Stimulated activated naive CD8-positive, alpha-beta T cell treated with anti-CD3 and anti-CD28 coated beads, Interleukin-15, Interleukin-2, amounts not matched to agents 100 U/mL and 50 U/mL, for 24 hours (primary cell): ENCODE measurements at regions not wholly inside any gene's neighbourhood (a gene's known extent, or its start where the extent isn't known, plus 50 kb on each side); places are given as distances from the start of the nearest gene placed in this dataset.
"Not testable (repeated sequence)": the region's sequence is repeated elsewhere in the genome, so short reads cannot be mapped to it uniquely, and the experiment has no call there.

Experiments used
- ATAC-seq: fragments of 150-1000 bp; cut with Tn5 transposase; one replicate; pipeline ENCODE4 v1.10.0; 2021
- DNase-seq: peaks from one replicate; pipeline ENCODE4 v3.0.0; 2021

DNA sequence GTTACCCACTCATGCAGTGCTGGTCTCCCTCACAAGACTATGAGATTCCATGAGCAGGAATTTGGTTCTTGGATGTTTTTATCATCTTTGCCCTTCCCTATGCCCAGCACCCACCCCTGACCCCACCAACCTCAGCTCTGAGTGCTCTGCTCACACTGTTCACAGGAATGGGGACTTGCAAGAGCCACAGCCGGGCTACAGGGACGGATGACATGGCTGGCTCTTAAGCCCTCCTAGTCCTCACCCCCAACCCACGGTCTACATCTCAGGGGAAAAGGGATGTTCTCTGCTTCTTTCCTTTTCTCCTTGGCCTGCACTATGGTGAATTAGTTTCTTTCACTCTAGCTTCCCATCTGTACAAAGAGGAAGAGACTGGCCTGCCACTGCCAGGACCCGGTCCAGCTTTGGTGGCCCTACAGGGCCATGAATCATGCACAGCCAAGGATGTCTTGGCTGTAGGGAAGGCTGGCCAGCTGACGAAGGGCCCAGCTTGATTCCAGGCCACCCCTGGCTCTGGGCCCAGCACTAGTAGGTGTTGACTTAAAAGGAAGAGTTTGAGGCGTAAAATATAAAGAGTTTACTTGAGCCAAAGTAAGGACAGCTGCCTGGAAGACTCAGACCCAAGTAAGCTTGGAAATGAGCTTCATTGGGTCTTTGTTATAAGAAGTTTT, 79.7 kb upstream of the MTLN start:
- ATAC-seq, DNase-seq: not testable (repeated sequence)

DNA sequence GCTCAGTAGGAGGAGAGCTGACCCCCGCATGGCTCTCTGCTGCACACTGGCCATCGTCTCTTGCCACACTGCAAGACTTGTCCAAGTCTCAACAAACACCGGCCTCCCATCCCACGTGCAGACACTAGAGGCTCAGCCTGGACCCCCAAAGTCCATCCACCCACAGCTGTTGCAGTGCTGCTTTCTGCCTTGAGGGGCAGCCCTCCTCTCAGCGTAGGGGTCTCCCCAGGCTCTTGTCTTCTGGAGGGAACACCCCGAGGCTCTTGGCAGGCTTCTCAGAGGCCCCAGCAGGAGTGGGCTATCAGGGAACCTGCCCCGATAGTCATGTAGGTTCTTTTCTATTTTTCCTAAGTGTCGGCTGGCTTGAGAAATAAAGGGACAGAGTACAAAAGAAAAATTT, 75.5 kb upstream of the MTLN start:
- ATAC-seq, DNase-seq: not testable (repeated sequence)

DNA sequence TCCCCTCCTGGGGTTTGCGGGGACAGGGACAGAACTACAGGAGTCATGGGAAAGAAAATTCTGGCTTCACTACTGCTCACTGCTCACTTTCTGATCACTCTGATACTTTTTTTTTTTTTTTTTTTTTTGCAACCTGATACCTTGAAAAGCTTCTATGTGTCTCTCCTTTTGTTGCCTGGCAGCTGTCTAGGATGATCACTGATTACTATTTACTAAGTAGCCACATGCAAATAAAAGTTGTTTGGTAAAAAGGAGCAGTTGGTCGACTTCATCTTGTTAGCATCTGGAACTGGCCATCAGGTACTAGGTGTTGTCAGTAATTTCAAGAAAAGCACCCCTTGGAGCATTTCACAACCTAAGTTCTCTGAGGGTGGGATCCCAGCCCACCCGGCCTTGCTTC, 74.9 kb upstream of the MTLN start:
- not testable (repeated sequence) for ATAC-seq, DNase-seq

DNA sequence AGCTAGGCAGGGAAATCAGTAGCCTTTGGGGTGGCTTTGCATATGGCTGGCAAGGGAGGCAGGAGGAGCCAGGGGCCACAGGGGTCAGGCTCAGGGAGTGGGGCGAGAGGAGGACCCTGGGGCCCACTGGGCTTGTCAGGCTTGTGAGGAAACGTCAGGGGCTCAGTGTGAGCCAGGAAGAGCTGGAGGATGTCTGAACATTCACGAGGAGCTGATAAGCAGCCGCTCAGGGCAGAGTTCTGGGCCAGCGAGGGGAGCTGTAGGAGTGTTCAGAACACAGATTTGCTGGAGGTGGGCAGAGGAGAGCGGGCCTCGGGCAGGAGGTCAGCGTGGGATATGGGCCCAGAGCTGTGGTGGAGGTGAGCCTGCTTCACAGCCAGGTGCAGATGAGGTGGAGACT, 72.7 kb upstream of the MTLN start:
- not testable (repeated sequence) for ATAC-seq

DNA sequence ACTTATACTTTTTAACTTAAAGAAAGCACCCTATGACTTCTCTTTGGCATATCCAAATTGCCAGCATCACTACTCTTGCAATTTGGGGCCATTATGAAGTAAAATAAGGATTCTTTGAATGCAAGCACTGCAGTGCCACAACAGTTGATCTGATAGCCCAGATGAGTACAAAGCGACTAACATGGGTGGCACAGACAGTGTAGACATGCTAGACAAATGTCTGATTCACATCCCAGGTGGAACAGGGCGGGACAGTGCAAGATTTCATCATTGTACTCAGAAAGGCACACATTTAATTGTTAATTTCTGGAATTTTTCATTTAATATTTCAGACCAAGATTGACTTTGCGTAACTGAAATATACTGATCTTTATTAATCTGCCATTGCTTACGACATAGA, 68.5 kb upstream of the MTLN start:
- ATAC-seq, DNase-seq: not testable (repeated sequence)

More for the DNA sequence above, 72.7 kb upstream of the MTLN start:
- not testable (repeated sequence) for DNase-seq

DNA sequence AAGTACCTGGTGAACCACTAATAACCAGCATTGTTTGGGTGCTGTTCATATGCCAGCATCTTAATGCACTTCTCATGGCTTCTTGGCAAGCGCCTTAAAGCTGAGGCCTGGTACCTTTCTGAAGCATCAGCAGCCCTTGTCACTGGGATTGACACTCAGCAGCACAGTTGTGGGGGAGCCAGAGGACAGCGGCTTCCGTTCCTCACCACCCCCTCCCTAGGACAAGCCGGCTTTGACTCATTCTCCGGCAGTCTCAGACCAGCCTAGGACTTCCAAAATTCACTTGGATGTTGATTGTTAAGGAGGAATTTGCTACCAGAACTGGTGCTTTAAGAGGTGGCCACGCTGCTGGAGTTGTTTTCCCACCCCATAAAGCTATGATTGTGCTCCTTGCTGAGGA, 64.7 kb upstream of the MTLN start:
- DNase-seq, ATAC-seq: not testable (repeated sequence)

DNA sequence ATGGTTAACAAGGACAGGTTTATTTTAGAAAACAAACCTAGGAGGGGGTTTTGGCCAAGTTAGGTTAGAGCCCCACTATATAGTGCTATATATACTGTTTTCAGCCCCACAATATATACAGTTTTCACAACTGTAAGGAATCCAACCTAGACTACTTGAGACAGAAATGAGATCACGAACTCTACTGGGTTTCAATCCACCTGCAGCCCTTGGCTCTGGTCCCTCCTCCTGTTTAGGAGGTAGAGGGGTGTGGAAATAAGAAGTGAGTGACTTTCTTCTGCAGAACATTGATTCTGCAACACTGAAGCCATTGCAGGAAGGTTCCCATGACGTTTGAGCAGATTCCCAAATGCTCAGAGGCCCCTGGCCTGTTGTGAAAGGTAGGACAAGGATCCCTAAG, 63.7 kb upstream of the MTLN start:
- DNase-seq, ATAC-seq: not testable (repeated sequence)

DNA sequence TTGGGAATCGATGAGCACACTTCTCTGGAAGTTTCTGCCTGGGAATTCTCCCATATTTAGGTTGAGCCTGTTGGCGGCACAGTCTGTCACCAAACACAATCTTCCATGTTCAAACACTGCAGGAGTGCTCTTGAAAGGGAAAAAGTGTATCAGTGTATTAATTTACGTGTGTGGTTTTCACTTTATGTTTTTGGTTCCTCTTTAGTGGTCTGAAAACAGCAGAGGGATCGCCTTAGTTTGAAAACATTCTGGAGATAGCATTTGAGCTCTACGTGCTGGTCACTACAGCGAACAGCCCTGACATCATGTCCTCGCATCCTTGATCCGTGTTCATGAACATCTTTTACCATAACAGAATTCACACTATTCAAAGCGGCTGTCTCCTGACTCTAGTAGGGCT, 57.3 kb upstream of the MTLN start:
- not testable (repeated sequence) for DNase-seq, ATAC-seq

DNA sequence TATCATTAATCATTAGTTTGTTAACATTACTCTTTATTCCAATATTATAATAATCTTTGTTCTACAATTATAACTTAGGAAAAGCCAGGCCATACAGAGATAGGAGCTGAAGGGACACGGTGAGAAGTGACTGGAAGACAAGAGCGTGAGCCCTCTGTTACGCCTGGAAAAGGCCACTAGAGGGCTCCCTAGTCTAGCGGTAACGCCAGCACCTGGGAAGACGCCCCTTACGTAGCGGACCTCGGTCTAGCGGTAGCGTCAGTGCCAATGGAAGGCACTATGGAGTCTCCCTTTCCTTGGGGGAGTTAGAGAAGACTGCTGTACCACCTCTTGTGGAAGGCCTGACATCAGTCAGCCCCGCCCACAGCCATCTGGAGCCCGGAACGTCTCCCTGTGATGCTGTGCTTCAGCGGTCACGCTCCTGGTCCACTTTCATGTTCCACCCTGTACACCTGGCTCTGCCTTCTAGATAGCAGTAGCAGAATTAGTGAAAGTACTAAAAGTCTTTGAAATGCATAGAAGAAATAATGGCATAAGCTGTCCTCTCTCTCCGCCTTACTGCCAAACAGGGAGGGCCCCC, 55.6 kb upstream of the MTLN start:
- peak; percentile 77 for ATAC-seq
- not testable (repeated sequence) for DNase-seq

DNA sequence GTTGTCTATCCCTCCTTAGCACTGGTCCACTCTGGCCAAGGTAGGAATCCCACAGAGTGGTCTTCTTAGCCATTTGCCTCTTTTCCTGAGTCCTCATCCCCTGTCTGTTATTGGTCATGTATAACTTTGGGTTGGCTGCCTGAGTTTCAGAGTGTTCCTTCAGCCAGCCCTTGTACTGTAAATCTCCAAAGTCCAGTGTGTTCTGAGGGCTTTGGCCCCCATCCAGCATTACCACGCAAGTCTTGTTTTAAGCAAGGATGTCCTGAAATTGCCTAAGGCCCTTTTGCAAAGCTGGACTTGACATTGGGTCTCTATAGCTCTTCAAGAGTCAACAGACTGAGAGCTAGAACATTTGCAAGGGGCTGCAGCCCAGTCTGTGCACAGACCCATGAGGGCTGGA, 52.5 kb upstream of the MTLN start:
- DNase-seq: not testable (repeated sequence)

DNA sequence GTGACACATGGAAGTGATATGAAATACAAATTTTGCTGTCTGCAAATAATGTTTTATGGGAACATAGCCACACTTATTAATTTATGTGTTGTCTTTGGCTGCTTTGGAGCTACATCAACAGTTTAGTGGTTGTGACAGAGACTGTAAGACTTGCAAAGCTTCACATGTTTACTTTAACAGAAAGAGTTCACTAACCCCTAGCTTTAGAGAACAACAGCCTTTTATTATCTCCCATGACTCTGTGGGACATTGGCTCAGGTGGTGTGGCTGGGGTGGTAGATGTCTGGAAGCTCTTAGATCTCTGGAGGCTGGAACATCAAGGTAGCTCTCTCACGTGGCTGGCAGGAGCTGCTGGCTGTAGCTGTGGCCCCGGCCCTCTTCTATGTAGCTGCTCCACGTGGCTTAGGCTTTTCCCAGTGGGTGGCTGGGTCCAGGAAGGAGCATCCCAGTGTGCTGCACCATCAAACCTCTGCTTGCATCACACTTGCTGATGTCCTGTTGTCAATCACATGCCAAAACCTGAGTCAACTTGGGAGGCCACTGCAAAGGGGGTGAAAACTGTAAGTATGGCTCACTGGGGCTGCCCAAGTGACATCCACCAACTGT, 51.8 kb upstream of the MTLN start:
- DNase-seq, ATAC-seq: not testable (repeated sequence)

More for the DNA sequence above, 52.5 kb upstream of the MTLN start:
- not testable (repeated sequence) for ATAC-seq

DNA sequence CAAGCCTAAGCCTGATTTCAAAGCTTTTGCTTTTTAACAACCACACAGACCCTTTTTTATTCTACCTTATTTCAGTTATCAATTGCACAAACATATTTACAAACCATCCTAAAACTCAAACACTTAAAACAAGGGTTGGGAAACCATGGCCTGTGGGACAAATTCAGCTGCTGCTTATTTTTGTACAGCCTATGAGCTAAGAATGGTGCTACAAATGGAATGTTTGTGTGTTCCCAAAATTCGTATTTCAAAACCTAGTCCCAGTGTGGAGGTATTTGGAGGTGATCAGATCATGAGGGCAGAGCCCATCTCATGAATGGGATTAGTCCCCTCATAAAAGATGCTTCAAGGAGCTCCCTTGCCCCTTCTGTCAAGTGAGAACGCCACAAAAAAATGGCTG, 51.1 kb upstream of the MTLN start:
- ATAC-seq, DNase-seq: not testable (repeated sequence)
